ENCODE measurements at regions not wholly inside any gene's neighbourhood (a gene's known extent, or its start where the extent isn't known, plus 50 kb on each side); places are given as distances from the start of the nearest gene placed in this dataset.

DNA sequence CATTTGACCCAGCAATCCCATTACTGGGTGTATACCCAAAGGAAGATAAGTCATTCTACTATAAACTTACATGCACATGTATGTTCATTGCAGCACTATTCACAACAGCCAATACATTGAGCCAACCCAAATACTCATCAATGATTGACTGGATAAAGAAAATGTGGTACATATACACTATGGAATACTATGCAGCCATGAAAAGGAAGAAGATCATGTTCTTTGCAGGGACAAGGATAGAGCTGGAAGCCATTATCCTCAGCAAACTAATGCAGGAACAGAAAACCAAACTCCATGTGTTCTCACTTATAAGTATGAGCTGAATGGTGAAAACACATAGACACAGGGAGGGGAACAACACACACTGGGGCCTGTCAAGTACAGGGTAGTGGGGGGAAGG lies 226.7 kb upstream of the HNMT start:
- TF ChIP-seq ZSCAN29 (IDR thresholded peaks at IDR 0.05) = no peak
- TF ChIP-seq POLR2A (IDR thresholded peaks at IDR 0.05; ENCODE audit: low read depth, low read length) = no peak
- TF ChIP-seq TARDBP (IDR thresholded peaks at IDR 0.05; ENCODE audit: borderline replicate concordance) = no peak
- no peak for TF ChIP-seq RCOR1 (conservative IDR thresholded peaks at IDR 0.05; ENCODE audit: low read depth, low read length)
- TF ChIP-seq ZBTB33 (IDR thresholded peaks at IDR 0.05) = no peak
- TF ChIP-seq TCF7 (IDR thresholded peaks at IDR 0.05; ENCODE audit: borderline replicate concordance) = no peak
- no peak for TF ChIP-seq MAX (IDR thresholded peaks at IDR 0.05; ENCODE audit: low read depth, low read length)
- no peak for TF ChIP-seq EGR1 (IDR thresholded peaks at IDR 0.05; ENCODE audit: borderline replicate concordance in 1 of 2, low read depth in 2 of 2, low read length in 2 of 2)
